Motor neuron (in vitro differentiated cells): ENCODE measurements at regions not wholly inside any gene's neighbourhood (a gene's known extent, or its start where the extent isn't known, plus 50 kb on each side); places are given as distances from the start of the nearest gene placed in this dataset.

Experiments
- ATAC-seq, 8 experiments: fragments of 200-7000 bp; cut with Tn5 transposase; replicated peaks in 6 of 8; 2 replicates each; pipeline ENCODE4 v1.8.0; 2021; ENCODE audit warnings: mild to moderate bottlenecking in 8 of 8, moderate library complexity in 8 of 8
- H3K27ac ChIP-seq, 2 donors: fragments of 250-450 bp; sonication (Bioruptor Pico); 2 replicates each; pipeline ENCODE4 v1.9.0; 2021; ENCODE audit warnings: antibody characterized with exemption in 2 of 2, mild to moderate bottlenecking in 2 of 2, moderate library complexity in 1 of 2
- H3K4me1 ChIP-seq, 2 donors: fragments of 250-450 bp; sonication (Bioruptor Pico); replicated peaks in 1 of 2; 2 replicates each; pipeline ENCODE4 v1.6.1; 2021; ENCODE audit warnings: antibody characterized with exemption in 2 of 2, mild to moderate bottlenecking in 2 of 2, moderate library complexity in 1 of 2
- H3K4me3 ChIP-seq, 5 donors: fragments of 250-450 bp; sonication (Bioruptor Pico); 2 replicates each; pipeline ENCODE4 v1.9.0; 2021; ENCODE audit warnings: antibody characterized with exemption in 5 of 5, mild to moderate bottlenecking in 5 of 5, moderate library complexity in 4 of 5
- WGBS, 10 experiments: fragments of 450-650 bp; shearing (Covaris generic); methylation state at CpG; one replicate each; pipeline ENCODE4 v1.0.0; 2022; 5-methylcytosine and 5-hydroxymethylcytosine counted together
- in situ Hi-C, 9 experiments: fragments of 400-800 bp; cut with MboI; loops; one replicate each; pipeline ENCODE4 v1.15.0; 2021; ENCODE audit warnings: low sequenced_read_pairs in 9 of 9, low pct_unique_long_range_greater_than_20kb in 2 of 9; ENCODE audit not compliant: unreplicated experiment in 9 of 9

DNA sequence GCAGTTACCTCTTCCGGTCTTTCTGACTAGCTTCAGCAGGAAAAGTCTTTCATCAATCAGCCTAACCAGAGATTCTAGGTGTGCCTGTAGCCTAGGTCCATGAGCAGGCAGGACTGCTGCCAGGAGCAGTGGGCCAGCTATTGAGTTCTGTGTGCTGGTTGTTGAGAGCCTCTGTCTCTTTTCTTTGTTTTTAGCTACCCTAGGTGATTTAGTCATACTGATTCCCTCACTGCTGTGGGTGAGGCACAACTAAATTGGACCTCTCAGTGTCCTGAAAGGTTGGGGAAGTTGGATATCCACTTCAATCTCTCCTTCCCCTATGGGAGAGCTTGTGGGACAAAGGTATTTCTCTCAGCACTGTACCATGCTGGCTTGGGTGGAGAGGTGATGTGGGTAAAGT lies 354.9 kb downstream of the GPAT3 start:
- Histone ChIP-seq H3K27ac (no peak overlapping the region), H3K4me3 (no peak overlapping the region), H3K4me1 (peaks cover 5 to 9% of the 10 kb centered on the region in 2 donors)
- 20 to 100% (median 100%) methylated on average over 1 of the region's 1 CpG; no CpG with 5 or more reads in 5 of the 10 experiments for WGBS, 10 experiments
- ATAC-seq = peak in 1 of 8 experiments; percentile 61
- in situ Hi-C loops = no loop called here

DNA sequence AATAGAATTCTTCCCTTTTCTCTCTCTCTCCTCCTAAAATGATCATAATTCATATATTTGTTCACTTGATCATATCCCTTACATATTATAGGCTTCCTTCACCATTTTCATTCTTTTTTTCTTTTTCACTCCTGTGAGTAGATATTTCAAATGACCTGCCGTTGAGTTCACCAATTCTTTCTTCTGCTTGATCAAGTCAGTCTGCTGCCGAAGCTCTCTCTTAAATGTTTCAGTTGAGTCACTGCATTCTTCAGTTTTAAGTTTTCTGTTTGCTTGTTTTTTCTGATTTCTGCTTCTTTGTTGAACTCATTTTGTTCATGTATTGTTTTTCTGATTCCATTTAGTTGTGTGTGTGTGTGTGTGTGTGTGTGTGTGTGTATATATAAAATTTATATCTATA lies 354.3 kb downstream of the GPAT3 start:
- Histone ChIP-seq H3K4me1 (peaks cover 11 to 15% of the 10 kb centered on the region in 2 donors), H3K27ac (no peak overlapping the region), H3K4me3 (no peak overlapping the region)
- no peak for ATAC-seq
- 32 to 100% (median 91%) methylated on average over 1 to 2 of the region's 2 CpGs; no CpG with 5 or more reads in 2 of the 10 experiments for WGBS, 10 experiments
- in situ Hi-C loops = no loop called here

DNA sequence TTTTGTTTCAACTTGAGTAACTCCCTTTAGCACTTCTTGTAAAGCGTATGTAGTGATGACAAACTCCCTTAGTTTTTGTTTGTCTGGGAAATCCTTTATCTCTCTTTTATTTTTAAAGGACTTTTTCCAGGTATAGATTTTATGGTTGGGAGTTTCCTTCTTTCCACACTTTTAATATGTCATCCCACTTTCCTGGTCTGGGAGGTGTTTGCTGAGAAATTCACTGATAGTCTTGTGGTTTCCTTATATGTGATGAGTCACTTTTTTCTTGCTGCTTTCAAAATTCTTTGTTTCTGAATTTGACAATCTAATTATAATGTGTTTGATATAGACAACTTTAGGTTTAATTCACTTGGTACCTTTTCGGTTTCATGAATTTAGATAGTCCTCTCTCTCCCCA lies 353.9 kb downstream of the GPAT3 start:
- Histone ChIP-seq H3K4me3 (no peak overlapping the region), H3K4me1 (peaks cover 16 to 20% of the 10 kb centered on the region in 2 donors), H3K27ac (no peak overlapping the region)
- WGBS, 10 experiments = 29 to 100% (median 87%) methylated on average over 2 of the region's 2 CpGs
- in situ Hi-C loops = no loop called here
- peak in 2 of 8 experiments; percentile 32 to 42 for ATAC-seq

DNA sequence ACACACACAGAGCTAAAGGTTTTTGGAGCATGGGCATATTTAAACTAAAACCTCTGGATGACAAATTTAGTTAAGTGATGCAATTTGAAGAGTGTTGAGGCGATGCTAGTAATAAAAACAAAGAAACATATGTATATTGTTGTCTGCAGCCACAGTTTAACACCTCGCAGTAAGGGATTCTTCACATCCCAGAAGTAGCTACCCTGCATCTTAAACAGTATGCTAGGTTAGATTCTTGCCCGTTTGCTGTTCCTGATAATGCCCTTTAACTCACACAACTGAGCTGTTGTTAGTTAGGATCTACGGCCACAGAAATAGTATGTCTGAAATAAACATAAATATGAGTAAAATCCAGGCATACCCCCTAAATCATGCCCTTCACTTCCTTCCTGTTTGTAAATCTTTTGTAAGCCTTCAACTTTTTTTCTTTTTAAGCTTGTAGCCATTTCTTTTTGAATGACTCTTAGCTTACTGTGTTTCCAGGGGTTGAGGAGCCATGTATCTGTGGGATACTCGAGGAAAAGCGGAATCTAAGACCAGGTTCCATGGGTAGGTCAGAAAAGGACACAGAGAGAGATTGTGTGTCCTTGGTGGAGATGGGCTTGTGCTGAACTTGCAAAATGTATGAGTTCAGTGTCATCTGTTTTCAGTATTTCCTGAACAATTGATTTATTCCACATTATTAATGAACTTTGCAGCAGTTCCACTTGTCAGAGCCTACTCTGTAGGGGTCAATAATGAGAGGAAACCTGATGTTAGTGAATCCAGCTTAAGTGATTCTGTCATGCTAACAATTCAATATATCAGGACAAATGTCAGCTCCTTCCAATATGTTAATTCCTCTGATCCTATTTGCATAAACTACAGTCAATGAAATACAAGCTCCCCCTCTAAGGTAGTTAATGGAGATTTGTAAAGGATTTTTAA lies 349.6 kb downstream of the GPAT3 start:
- no peak overlapping the region for H3K4me3 ChIP-seq
- WGBS, 10 experiments = 24 to 83% (median 73%) methylated on average over 1 to 6 of the region's 6 CpGs; no CpG with 5 or more reads in 2 of the 10 experiments
- peaks cover 19 to 25% of the 10 kb centered on the region in 2 donors for H3K4me1 ChIP-seq
- H3K27ac ChIP-seq = peak overlapping the region in 1 of 2 donors; percentile 22
- peak in 5 of 8 experiments; percentile 17 to 74 (median 51) for ATAC-seq
- in situ Hi-C loops = no loop called here

DNA sequence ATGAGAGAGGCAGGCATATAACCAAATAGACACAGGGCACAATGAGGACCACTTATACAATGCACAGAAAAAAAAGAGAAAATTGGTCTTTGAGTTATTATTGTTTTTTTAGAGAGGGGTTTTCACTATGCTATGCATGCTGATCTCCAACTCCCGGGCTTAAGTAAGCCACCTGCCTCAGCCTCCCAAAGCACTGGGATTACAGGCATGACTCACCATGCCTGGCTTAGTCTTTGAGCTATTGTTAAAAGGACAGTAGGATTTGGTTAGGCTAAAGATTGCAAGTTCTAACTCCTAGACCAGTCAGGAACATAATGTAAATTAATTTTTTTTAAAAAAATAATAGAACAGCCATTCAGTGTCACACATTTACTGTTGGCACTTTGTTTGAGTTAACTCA lies 340.1 kb downstream of the GPAT3 start:
- H3K27ac ChIP-seq = no peak overlapping the region
- no peak overlapping the region for H3K4me3 ChIP-seq
- no peaks in the 10 kb centered on the region for H3K4me1 ChIP-seq
- ATAC-seq = peak in 2 of 8 experiments; percentile 36 to 43
- 0 to 100% (median 43%) methylated on average over 1 of the region's 1 CpG; no CpG with 5 or more reads in 4 of the 10 experiments for WGBS, 10 experiments
- in situ Hi-C loops = no loop called here

DNA sequence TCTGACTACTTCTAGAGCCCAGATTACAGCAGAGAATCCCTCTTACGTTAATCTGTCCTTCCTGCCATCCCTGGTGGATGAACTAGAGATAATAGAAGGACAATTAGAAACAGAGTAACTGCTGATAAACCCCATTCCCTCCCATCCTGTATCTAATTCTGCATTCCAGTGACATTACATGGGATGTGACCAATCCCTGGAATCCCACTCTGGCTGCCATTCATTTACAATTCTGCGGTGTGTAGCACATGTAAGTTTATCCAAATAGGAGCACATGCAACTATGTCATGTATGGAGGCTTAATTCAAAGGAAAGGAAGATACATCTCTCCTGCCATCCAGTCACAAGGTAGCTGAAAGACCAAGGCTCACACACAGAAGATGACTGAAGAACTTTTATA lies 339.5 kb downstream of the GPAT3 start:
- H3K27ac ChIP-seq = no peak overlapping the region
- peak in 2 of 8 experiments; percentile 27 to 29 for ATAC-seq
- WGBS, 10 experiments = 0 to 100% (median 100%) methylated on average over 1 to 2 of the region's 2 CpGs; no CpG with 5 or more reads in 3 of the 10 experiments
- H3K4me3 ChIP-seq = no peak overlapping the region
- H3K4me1 ChIP-seq = peaks cover 0 to 4% of the 10 kb centered on the region in 2 donors
- in situ Hi-C loops = no loop called here

DNA sequence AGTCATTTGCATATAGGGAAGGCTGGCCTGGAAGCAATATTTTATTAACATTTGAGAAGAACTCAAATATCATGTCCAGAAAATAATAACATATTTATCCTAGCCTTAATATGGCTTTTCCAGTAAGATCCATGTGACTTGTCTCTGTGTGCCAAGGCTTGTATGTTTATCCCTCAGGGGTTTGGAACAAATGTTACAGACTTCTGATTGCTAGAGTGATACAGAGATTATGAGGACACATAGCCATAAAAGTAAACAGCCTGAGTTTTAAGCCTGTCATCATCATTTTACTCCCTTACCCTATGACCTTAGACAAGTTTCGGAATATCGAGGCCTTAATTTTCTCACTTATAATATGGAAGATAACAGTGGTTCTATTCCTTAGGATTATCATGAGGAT lies 338.1 kb downstream of the GPAT3 start:
- no peak for ATAC-seq
- Histone ChIP-seq H3K4me3 (no peak overlapping the region), H3K4me1 (peaks cover 0 to 4% of the 10 kb centered on the region in 2 donors), H3K27ac (no peak overlapping the region)
- in situ Hi-C loops = no loop called here
- 89 to 100% (median 100%) methylated on average over 2 of the region's 2 CpGs; no CpG with 5 or more reads in 5 of the 10 experiments for WGBS, 10 experiments

DNA sequence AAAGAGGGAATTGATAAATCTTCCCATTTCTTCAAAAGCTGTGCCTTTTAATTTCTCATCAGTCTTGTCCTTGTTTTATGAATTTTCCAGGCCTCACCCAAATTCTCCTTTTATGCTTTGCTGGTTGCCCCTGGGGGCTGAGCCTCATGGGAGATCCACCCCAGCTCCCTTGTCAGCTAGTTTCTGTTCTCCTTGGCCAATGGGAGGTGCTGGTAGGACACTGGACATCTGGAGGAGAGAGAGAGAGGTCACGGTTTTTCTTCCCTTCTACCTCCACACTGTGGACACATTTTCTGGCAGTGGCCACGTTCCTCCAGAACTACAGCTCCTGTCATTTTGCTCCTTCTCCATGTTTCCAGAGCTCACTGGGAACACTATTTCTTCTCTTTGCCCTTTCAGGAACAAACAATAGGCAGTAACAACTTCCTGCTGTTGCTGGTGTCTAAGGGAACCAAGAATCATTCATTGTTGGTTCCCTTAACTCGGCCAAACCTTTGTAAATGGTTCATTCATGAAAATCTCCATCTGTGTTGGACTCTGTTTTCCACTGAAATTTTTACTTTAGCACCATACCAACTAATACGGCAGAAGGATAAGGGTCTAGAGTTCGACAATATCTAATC lies 334.5 kb downstream of the GPAT3 start:
- WGBS, 10 experiments = 42 to 100% (median 71%) methylated on average over 2 to 5 of the region's 5 CpGs; no CpG with 5 or more reads in 1 of the 10 experiments
- H3K4me1 ChIP-seq = peaks cover 18 to 20% of the 10 kb centered on the region in 2 donors
- in situ Hi-C loops = no loop called here
- H3K27ac ChIP-seq = no peak overlapping the region
- H3K4me3 ChIP-seq = no peak overlapping the region
- peak in 3 of 8 experiments; percentile 32 to 77 (median 52) for ATAC-seq

DNA sequence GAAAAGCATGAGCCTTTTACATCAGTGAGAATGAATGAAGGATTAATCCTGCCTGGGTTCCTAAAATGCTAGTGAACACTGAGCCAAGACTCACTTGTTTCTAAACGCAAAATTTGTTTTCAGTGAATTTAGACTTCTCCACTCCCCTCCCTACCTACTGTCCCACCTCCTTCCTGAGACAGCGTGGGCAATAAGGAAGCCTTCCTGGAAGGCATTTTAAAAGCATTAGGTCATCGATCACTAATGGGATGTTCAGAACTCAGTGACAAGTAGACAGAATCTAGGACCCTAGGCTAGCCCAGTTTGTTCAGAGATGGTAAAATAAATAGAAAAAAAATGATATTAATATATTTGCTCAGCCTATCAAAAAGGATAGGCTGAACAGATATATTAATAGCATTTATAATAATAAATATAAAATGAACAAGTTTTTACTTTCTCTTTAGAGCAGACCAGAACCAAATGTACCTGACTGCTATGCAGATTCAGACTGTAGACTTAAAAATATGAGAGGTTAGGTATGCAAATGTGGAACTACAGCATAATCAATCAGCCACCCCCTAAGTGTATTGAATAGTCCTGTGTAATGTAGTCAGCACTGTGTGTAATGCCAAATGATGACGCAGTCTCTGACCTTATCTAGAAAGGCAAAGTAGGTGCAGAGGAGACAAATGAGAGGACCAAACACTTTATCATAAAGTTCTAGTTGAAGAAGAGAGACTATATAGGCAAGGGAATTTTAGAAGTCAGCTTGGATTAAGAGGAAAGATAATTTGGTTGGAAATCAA lies 331.1 kb downstream of the GPAT3 start:
- WGBS, 10 experiments = 39 to 100% (median 78%) methylated on average over 1 to 4 of the region's 4 CpGs
- in situ Hi-C loops = no loop called here
- Histone ChIP-seq H3K27ac (no peak overlapping the region), H3K4me3 (no peak overlapping the region), H3K4me1 (peaks cover 31 to 37% of the 10 kb centered on the region in 2 donors)
- ATAC-seq = peak in 5 of 8 experiments; percentile 52 to 79 (median 69)

DNA sequence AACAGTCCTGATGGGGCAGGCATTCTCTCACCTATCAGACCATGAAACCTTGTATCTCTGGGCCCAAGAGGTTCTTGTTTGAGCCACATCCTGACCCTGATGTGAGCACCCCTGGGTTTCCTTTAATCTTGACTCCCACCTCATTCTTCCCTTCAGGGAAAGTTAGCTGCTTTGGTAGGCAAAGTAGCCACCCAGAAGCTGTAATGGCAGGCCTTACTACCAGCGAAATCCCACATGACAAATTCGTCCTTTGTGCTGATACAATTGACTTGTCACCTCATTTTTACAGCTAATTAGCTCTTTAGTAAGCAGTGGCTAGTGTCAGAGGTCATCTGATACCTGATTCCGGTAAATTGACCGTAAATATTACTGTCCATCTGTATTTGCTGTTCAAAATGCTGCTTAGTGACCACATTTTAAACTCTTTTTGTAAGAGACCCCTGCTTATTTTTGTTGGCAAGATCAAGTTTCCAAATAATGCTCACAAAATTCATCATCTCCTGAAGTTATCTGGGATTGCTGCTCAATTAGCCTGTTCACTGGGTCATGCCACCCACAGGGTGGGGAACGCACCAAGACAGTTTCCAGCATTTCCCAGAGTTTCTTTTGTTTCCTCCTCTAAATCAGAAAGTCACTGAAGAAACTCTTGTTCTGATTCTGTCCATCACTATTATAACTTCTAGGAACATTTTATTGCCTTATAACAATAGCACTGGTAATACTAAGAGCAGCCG lies 329.7 kb downstream of the GPAT3 start:
- no peak overlapping the region for H3K4me3 ChIP-seq
- peak in 3 of 8 experiments; percentile 16 to 62 (median 35) for ATAC-seq
- in situ Hi-C loops = no loop called here
- peaks cover 28 to 37% of the 10 kb centered on the region in 2 donors for H3K4me1 ChIP-seq
- no peak overlapping the region for H3K27ac ChIP-seq
- WGBS, 10 experiments = 6 to 71% (median 23%) methylated on average over 3 to 6 of the region's 6 CpGs

DNA sequence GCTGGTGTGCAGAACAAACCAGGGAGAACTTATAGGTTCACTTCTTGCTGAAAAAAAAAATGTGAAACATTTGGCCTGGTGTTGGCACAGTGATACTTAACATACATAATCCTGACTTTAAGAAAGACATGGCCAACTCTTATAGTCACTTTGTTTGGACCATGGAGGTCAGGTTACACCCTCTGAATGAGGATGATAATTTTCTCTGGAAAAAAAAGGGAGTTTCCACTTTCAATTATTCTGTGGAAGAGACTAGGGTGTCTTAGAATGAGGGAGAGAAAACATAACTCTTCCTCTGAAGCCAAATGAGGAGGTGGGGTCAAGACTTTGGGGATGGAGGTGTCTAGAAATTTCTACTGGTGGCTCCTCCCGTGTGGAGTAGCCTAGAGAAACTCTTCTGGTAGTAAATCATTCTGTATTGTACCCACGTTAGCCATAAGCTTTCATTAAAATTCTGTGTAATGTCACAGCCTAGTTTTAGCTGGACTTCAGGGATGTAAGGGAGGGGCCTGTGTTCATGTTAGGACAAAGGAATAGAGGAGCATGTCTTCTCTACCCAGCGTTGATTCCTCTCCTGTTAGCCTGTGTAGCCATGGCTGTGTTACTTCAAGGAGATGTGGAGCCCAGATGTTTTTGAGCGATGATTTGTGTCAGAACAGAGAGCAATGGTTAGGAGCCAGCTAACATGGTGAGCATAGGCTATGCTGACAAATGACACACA lies 328.3 kb downstream of the GPAT3 start:
- 0 to 64% (median 26%) methylated on average over 2 to 4 of the region's 4 CpGs; no CpG with 5 or more reads in 5 of the 10 experiments for whole genome bisulfite sequencing, 10 experiments
- ATAC-seq = peak in 6 of 8 experiments; percentile 53 to 88 (median 64)
- Histone ChIP-seq H3K4me1 (peaks cover 27 to 37% of the 10 kb centered on the region in 2 donors), H3K4me3 (no peak overlapping the region), H3K27ac (no peak overlapping the region)
- in situ Hi-C loops = no loop called here
